ENCODE measurements at regions not wholly inside any gene's neighbourhood (a gene's known extent, or its start where the extent isn't known, plus 50 kb on each side); places are given as distances from the start of the nearest gene placed in this dataset.
A peak's percentile ranks its signal among the peaks of the same experiment; 100 is the strongest.

DNA sequence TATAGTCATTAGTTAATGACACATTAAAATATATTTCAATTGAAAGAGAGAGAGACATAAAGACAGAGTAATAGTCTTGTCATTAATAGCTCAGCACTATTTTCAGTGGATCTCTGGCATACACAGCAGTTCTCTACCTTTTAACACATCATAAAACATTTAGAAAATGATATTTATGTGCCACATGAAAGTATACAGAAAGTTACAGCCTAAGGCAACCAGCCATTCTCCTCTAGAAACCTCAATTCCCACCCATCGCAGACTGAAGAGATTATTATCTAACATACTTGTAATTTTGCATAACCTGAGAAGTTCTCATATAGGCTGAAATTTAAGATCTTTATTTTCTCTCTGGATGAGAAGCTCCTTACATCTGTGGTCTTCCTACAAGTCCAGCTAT, 58.7 kb upstream of the FAM83B start:
- TF ChIP-seq EZH2 (IDR thresholded peaks at IDR 0.05), result no peak
- no peak; the same call in 1 of the 2 replicates for TF ChIP-seq POLR2AphosphoS5 (IDR thresholded peaks at IDR 0.05; ENCODE audit: borderline replicate concordance, low read depth, low read length)
- TF ChIP-seq FOXP2 (optimal IDR thresholded peaks at IDR 0.05; ENCODE audit: control extremely low read depth, extremely low read length, insufficient read depth), result peak; percentile 37

Measured in SK-N-MC (cell line).